ENCODE measurements at regions not wholly inside any gene's neighbourhood (a gene's known extent, or its start where the extent isn't known, plus 50 kb on each side); places are given as distances from the start of the nearest gene placed in this dataset.

DNA sequence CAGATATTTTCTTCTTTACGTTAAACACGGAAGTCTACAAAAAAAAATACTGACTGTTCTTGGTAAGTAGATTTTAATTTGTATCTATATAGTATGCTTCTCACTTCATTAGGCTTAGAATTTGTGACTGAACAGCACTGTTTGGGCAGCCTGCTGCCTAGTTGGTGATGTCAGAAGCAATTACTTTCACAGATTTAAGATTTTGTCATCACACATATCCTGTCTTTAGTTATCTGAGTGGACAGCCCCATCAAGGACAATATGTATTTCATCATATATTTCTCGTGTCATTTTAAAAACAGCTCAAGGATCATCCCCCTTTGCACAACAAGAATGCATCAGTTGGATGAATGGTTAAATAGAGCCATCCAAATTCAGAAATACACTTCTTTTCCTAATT, 338.4 kb upstream of the CITED2 start:
- TF ChIP-seq EZH2 (IDR thresholded peaks at IDR 0.05; ENCODE audit: borderline replicate concordance, low read depth, low read length, poor library complexity, severe bottlenecking): no peak
- TF ChIP-seq, protein P1, sequence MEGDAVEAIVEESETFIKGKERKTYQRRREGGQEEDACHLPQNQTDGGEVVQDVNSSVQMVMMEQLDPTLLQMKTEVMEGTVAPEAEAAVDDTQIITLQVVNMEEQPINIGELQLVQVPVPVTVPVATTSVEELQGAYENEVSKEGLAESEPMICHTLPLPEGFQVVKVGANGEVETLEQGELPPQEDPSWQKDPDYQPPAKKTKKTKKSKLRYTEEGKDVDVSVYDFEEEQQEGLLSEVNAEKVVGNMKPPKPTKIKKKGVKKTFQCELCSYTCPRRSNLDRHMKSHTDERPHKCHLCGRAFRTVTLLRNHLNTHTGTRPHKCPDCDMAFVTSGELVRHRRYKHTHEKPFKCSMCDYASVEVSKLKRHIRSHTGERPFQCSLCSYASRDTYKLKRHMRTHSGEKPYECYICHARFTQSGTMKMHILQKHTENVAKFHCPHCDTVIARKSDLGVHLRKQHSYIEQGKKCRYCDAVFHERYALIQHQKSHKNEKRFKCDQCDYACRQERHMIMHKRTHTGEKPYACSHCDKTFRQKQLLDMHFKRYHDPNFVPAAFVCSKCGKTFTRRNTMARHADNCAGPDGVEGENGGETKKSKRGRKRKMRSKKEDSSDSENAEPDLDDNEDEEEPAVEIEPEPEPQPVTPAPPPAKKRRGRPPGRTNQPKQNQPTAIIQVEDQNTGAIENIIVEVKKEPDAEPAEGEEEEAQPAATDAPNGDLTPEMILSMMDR (conservative IDR thresholded peaks at IDR 0.05; ENCODE audit: low read depth, low read length): no peak
- no peak overlapping the region for H3K4me3 ChIP-seq (ENCODE audit: low read depth, low read length, poor library complexity, severe bottlenecking)
- DNase-seq (ENCODE audit: low spot score): no peak
- no TSS peak for BruUV-seq (replicated peaks)
- peaks cover 5% of the 10 kb centered on the region for H3K4me1 ChIP-seq (ENCODE audit: insufficient read depth, low read length, poor library complexity, severe bottlenecking)
- H3K36me3 ChIP-seq (ENCODE audit: insufficient read depth, low read length, poor library complexity, severe bottlenecking): no peaks in the 10 kb centered on the region
- H3K27me3 ChIP-seq (replicated peaks; ENCODE audit: insufficient read depth, low read depth, low read length, poor library complexity): no peaks in the 10 kb centered on the region
- ChIA-PET POLR2A (ENCODE audit: low non-redundant PET) (no interaction called here), CTCF (no interaction called here)
- intact Hi-C loops (cut with micrococcal nuclease; ENCODE audit: unreplicated experiment): no loop called here
- no peak overlapping the region for H3K27ac ChIP-seq (ENCODE audit: low read depth, low read length, poor library complexity, severe bottlenecking)
- H3K9me3 ChIP-seq (ENCODE audit: low read depth, low read length, poor library complexity, severe bottlenecking): no peaks in the 10 kb centered on the region

DNA sequence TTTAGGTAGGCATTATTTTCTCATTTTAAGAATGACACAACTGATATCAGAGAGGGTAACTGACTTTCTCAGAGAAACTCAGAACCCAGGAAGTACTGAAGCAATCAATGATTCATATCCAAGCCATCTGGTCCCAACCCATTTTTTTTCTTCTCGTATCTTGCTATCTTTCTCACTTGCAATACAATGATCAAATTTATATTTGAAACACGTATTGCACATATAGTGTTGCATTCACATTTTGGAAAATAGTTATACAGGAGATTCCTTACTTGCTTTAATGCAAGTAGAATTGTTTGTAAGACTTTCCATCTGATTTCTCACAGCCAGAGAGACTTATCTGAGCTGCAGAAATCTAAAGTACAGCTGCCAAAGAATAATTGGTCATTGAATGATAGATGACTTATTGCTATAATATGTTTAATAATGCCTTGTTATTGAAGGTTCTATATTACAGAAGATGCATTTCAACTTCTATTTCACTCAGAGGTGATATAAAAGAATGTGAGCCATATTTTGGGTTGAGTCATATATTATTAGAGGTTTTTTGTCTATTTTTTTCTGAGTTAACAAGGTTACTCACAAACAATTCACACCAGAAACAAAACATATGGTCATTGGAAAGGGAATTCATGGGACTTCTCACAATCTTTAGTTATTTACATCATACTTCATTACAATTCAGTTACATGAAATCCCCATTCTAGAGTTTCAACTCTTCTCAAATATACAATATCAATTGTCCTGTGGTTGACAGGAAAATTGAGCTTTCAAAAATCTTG, 337.5 kb upstream of the CITED2 start:
- POLR2A ChIA-PET (ENCODE audit: low non-redundant PET): no interaction called here
- CTCF ChIA-PET: no interaction called here
- peaks cover 10% of the 10 kb centered on the region for H3K4me1 ChIP-seq (ENCODE audit: insufficient read depth, low read length, poor library complexity, severe bottlenecking)
- TF ChIP-seq, protein P1 (conservative IDR thresholded peaks at IDR 0.05; ENCODE audit: low read depth, low read length): no peak
- no peak for TF ChIP-seq EZH2 (IDR thresholded peaks at IDR 0.05; ENCODE audit: borderline replicate concordance, low read depth, low read length, poor library complexity, severe bottlenecking)
- H3K4me3 ChIP-seq (ENCODE audit: low read depth, low read length, poor library complexity, severe bottlenecking): no peak overlapping the region
- no peak overlapping the region for H3K27ac ChIP-seq (ENCODE audit: low read depth, low read length, poor library complexity, severe bottlenecking)
- no TSS peak for BruUV-seq (replicated peaks)
- DNase-seq (ENCODE audit: low spot score): no peak
- H3K27me3 ChIP-seq (replicated peaks; ENCODE audit: insufficient read depth, low read depth, low read length, poor library complexity): no peaks in the 10 kb centered on the region
- intact Hi-C loops (cut with micrococcal nuclease; ENCODE audit: unreplicated experiment): no loop called here
- H3K9me3 ChIP-seq (ENCODE audit: low read depth, low read length, poor library complexity, severe bottlenecking): no peaks in the 10 kb centered on the region
- no peaks in the 10 kb centered on the region for H3K36me3 ChIP-seq (ENCODE audit: insufficient read depth, low read length, poor library complexity, severe bottlenecking)

DNA sequence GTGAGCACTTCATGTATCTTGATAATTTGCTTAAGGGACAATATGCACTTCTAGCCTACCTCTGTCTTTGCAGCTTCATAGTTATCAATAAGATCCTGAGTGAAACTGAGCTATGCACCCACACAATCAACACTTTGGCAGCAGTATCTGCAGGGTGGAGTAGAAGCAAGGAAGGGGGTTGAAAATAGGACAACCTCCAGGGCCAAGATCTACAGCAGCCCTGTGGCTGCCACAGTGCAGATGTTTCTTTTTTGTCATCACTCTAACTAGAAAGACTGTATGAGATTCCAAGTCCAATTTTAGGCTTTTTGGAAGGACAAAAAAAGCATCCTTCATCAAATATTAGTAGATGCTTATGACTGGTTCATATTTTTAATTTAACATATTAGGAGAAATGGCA, 336.1 kb upstream of the CITED2 start:
- POLR2A ChIA-PET (ENCODE audit: low non-redundant PET): no interaction called here
- H3K27ac ChIP-seq (ENCODE audit: low read depth, low read length, poor library complexity, severe bottlenecking): no peak overlapping the region
- CTCF ChIA-PET: no interaction called here

More for the DNA sequence above, 336.1 kb upstream of the CITED2 start:
- intact Hi-C loops (cut with micrococcal nuclease; ENCODE audit: unreplicated experiment): no loop called here
- DNase-seq (ENCODE audit: low spot score): no peak
- H3K4me3 ChIP-seq (ENCODE audit: low read depth, low read length, poor library complexity, severe bottlenecking): no peak overlapping the region
- TF ChIP-seq EZH2 (IDR thresholded peaks at IDR 0.05; ENCODE audit: borderline replicate concordance, low read depth, low read length, poor library complexity, severe bottlenecking): no peak
- TF ChIP-seq, protein P1 (conservative IDR thresholded peaks at IDR 0.05; ENCODE audit: low read depth, low read length): no peak
- no peaks in the 10 kb centered on the region for H3K27me3 ChIP-seq (replicated peaks; ENCODE audit: insufficient read depth, low read depth, low read length, poor library complexity)
- H3K9me3 ChIP-seq (ENCODE audit: low read depth, low read length, poor library complexity, severe bottlenecking): peaks cover 4% of the 10 kb centered on the region
- H3K4me1 ChIP-seq (ENCODE audit: insufficient read depth, low read length, poor library complexity, severe bottlenecking): peaks cover 16% of the 10 kb centered on the region
- BruUV-seq (replicated peaks): no TSS peak
- H3K36me3 ChIP-seq (ENCODE audit: insufficient read depth, low read length, poor library complexity, severe bottlenecking): no peaks in the 10 kb centered on the region

Measured in A673 (cell line).